Right atrium auricular region (tissue), 2 donors: ENCODE measurements at regions not wholly inside any gene's neighbourhood (a gene's known extent, or its start where the extent isn't known, plus 50 kb on each side); places are given as distances from the start of the nearest gene placed in this dataset.

Experiments used
- DNase-seq: peaks from one replicate; pipeline ENCODE4 v3.0.0-alpha.2; 2019; ENCODE audit warnings: low spot score
- H3K27ac ChIP-seq, 2 donors: fragments of 200-600 bp; sonication (generic); 1 replicate in 1 of 2; 2 replicates in 1 of 2; pipeline ENCODE4 v1.5.1; 2016 to 2019
- H3K27me3 ChIP-seq, 2 donors: fragments of 200-600 bp; sonication (generic); one replicate each; pipeline versions ENCODE4 v1.5.1 to v1.6.0; 2017 to 2019
- H3K36me3 ChIP-seq: fragments of 200-600 bp; sonication (generic); one replicate; pipeline ENCODE4 v1.5.1; 2016
- H3K4me1 ChIP-seq, 2 donors: fragments of 200-600 bp; sonication (generic); one replicate each; pipeline versions ENCODE4 v1.5.1 to v1.6.0; 2017 to 2019
- H3K4me3 ChIP-seq, 2 donors: fragments of 200-600 bp; sonication (generic); 1 replicate in 1 of 2; 2 replicates in 1 of 2; pipeline ENCODE4 v1.5.1; 2017 to 2019; ENCODE audit warnings: mild to moderate bottlenecking in 1 of 2, moderate library complexity in 1 of 2
- H3K9me3 ChIP-seq, 2 donors: fragments of 200-600 bp; sonication (generic); one replicate each; pipeline ENCODE4 v1.5.1; 2019
- TF ChIP-seq, protein P1 (sequence below), 2 donors: fragments of 200-600 bp; sonication (generic); IDR thresholded peaks; one replicate each; pipeline ENCODE4 v1.5.1; 2019; ENCODE audit warnings: antibody characterized with exemption in 2 of 2

DNA sequence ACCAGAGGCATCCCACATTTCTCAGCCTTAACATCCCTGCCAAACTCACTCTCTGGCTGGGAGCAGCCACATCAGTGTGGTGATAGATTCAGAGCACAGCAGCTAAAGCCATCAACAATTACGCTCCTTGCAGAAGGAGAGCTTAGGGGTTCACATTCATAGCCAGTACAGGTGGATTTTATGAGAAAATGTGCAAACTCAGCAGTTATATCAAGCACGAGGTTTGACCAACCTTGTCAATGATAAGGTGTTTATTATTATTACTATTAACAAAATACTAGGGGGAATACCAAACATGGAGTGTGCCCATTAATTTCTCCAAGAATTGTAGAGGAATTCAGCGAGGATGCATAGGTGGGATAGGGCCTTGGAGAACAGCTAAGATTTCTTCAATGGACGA, 362.3 kb downstream of the WDR11 start:
- Histone ChIP-seq H3K27me3 (no peaks in the 10 kb centered on the region), H3K4me3 (no peak overlapping the region), H3K9me3 (no peaks in the 10 kb centered on the region), H3K27ac (no peak overlapping the region), H3K36me3 (no peaks in the 10 kb centered on the region), H3K4me1 (no peaks in the 10 kb centered on the region)
- no peak for DNase-seq
- TF ChIP-seq, protein P1, sequence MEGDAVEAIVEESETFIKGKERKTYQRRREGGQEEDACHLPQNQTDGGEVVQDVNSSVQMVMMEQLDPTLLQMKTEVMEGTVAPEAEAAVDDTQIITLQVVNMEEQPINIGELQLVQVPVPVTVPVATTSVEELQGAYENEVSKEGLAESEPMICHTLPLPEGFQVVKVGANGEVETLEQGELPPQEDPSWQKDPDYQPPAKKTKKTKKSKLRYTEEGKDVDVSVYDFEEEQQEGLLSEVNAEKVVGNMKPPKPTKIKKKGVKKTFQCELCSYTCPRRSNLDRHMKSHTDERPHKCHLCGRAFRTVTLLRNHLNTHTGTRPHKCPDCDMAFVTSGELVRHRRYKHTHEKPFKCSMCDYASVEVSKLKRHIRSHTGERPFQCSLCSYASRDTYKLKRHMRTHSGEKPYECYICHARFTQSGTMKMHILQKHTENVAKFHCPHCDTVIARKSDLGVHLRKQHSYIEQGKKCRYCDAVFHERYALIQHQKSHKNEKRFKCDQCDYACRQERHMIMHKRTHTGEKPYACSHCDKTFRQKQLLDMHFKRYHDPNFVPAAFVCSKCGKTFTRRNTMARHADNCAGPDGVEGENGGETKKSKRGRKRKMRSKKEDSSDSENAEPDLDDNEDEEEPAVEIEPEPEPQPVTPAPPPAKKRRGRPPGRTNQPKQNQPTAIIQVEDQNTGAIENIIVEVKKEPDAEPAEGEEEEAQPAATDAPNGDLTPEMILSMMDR (IDR thresholded peaks at IDR 0.05): no peak

GRCh38 chr10:121216295-121216694, 365.1 kb downstream of the WDR11 start:
- no peaks in the 10 kb centered on the region for H3K9me3 ChIP-seq
- DNase-seq: no peak
- H3K4me1 ChIP-seq: no peaks in the 10 kb centered on the region
- H3K27me3 ChIP-seq: no peaks in the 10 kb centered on the region
- no peak overlapping the region for H3K27ac ChIP-seq
- no peak overlapping the region for H3K4me3 ChIP-seq
- TF ChIP-seq, protein P1 (IDR thresholded peaks at IDR 0.05): no peak
- no peaks in the 10 kb centered on the region for H3K36me3 ChIP-seq

GRCh38 chr10:121216721-121217181, 365.6 kb downstream of the WDR11 start:
- Histone ChIP-seq H3K9me3 (no peaks in the 10 kb centered on the region), H3K4me3 (no peak overlapping the region), H3K36me3 (no peaks in the 10 kb centered on the region), H3K27ac (no peak overlapping the region), H3K27me3 (no peaks in the 10 kb centered on the region), H3K4me1 (no peaks in the 10 kb centered on the region)
- DNase-seq: peak; percentile 70
- TF ChIP-seq, protein P1 (IDR thresholded peaks at IDR 0.05): no peak

- no peaks in the 10 kb centered on the region for H3K9me3 ChIP-seq
- no peaks in the 10 kb centered on the region for H3K4me1 ChIP-seq
- no peak overlapping the region for H3K27ac ChIP-seq
- TF ChIP-seq, protein P1 (IDR thresholded peaks at IDR 0.05): no peak
- H3K4me3 ChIP-seq: no peak overlapping the region
- H3K27me3 ChIP-seq: no peaks in the 10 kb centered on the region
- H3K36me3 ChIP-seq: no peaks in the 10 kb centered on the region
- DNase-seq: no peak
Measured at GRCh38 chr10:121217331-121217730, 366.2 kb downstream of the WDR11 start.

DNA sequence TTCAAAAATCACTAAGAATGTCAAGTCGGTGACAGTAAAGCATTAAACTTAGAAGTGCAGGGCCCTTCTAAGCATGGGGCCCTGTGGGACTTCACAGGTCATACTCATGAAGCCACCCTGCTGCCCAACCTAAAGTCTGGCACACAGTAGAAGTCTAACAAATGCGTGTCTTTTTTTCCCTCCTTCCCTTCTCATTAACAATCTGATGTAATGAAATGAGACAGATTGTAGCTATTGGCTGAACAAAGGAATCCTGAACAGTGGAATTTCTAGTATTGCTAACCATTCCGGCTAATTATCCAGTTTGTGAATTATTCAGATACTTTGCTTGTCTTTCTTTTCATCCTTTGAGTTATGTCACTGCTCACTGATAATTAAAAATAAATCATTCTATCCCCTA, 369.9 kb downstream of the WDR11 start:
- TF ChIP-seq, protein P1 (IDR thresholded peaks at IDR 0.05): no peak
- Histone ChIP-seq H3K9me3 (no peaks in the 10 kb centered on the region), H3K4me1 (no peaks in the 10 kb centered on the region), H3K4me3 (no peak overlapping the region), H3K36me3 (no peaks in the 10 kb centered on the region), H3K27me3 (no peaks in the 10 kb centered on the region), H3K27ac (no peak overlapping the region)
- no peak for DNase-seq

- H3K4me1 ChIP-seq: no peaks in the 10 kb centered on the region
- no peak overlapping the region for H3K27ac ChIP-seq
- no peaks in the 10 kb centered on the region for H3K27me3 ChIP-seq
- no peaks in the 10 kb centered on the region for H3K36me3 ChIP-seq
- DNase-seq: no peak
- no peak overlapping the region for H3K4me3 ChIP-seq
- TF ChIP-seq, protein P1 (IDR thresholded peaks at IDR 0.05): no peak
- H3K9me3 ChIP-seq: no peaks in the 10 kb centered on the region
Measured at GRCh38 chr10:121221991-121222390, 370.8 kb downstream of the WDR11 start.
